CD8-positive, alpha-beta memory T cell (primary cell): ENCODE measurements at regions not wholly inside any gene's neighbourhood (a gene's known extent, or its start where the extent isn't known, plus 50 kb on each side); places are given as distances from the start of the nearest gene placed in this dataset.

Source experiments
- CTCF ChIA-PET: fragments of 350-600 bp; sonication (Branson Sonifier 250); formaldehyde crosslinking; loops from one replicate; lab custom pipeline; 2021; ENCODE audit warnings: antibody characterized with exemption; lab: Charles Lee
- POLR2A ChIA-PET: fragments of 350-600 bp; sonication (Branson Sonifier 250); formaldehyde crosslinking; loops from one replicate; lab custom pipeline; 2021; ENCODE audit warnings: antibody characterized with exemption; lab: Charles Lee
- DNase-seq, 5 donors: peaks; one replicate each; pipeline versions ENCODE4 v3.0.0 to v3.0.0-alpha.2; 2020 to 2022; ENCODE audit warnings: mixed read lengths in 1 of 5
- H3K27ac ChIP-seq: one replicate; pipeline ENCODE4 v1.7.0; 2013; ENCODE audit warnings: low read depth, mild to moderate bottlenecking, low read length, moderate library complexity
- H3K27me3 ChIP-seq: 2 replicates; pipeline ENCODE4 v1.7.0; 2013; ENCODE audit warnings: low read length, mild to moderate bottlenecking; ENCODE audit not compliant: insufficient read depth, poor library complexity, severe bottlenecking
- H3K36me3 ChIP-seq: 2 replicates; pipeline ENCODE4 v1.7.0; 2013; ENCODE audit warnings: mild to moderate bottlenecking, low read length, moderate library complexity; ENCODE audit not compliant: insufficient read depth
- H3K4me1 ChIP-seq: 2 replicates; pipeline ENCODE4 v1.7.0; 2013; ENCODE audit warnings: mild to moderate bottlenecking, low read length, moderate library complexity; ENCODE audit not compliant: insufficient read depth
- H3K4me3 ChIP-seq: 2 replicates; pipeline ENCODE4 v1.7.0; 2013; ENCODE audit warnings: mild to moderate bottlenecking, low read length
- H3K9me3 ChIP-seq: 2 replicates; pipeline ENCODE4 v1.7.0; 2013; ENCODE audit warnings: mild to moderate bottlenecking, low read length
- H3K27ac Mint-ChIP-seq, 8 donors: one replicate each; pipeline ENCODE4 v1.8.0; 2020 to 2021; ENCODE audit warnings: mixed read lengths in 8 of 8, mild to moderate bottlenecking in 6 of 8, inconsistent platforms in 3 of 8, moderate library complexity in 3 of 8
- H3K27me3 Mint-ChIP-seq, 2 donors: one replicate each; pipeline ENCODE4 v1.8.0; 2020 to 2021; ENCODE audit warnings: mixed read lengths in 2 of 2, mild to moderate bottlenecking in 1 of 2, moderate library complexity in 1 of 2
- H3K36me3 Mint-ChIP-seq, 3 donors: one replicate each; pipeline ENCODE4 v1.8.0; 2020 to 2021; ENCODE audit warnings: mixed read lengths in 3 of 3, inconsistent platforms in 1 of 3, mild to moderate bottlenecking in 1 of 3
- H3K4me1 Mint-ChIP-seq, 3 donors: one replicate each; pipeline ENCODE4 v1.8.0; 2020 to 2021; ENCODE audit warnings: mixed read lengths in 3 of 3, inconsistent platforms in 1 of 3, mild to moderate bottlenecking in 1 of 3
- H3K4me3 Mint-ChIP-seq, 7 donors: one replicate each; pipeline ENCODE4 v1.8.0; 2020 to 2021; ENCODE audit warnings: mixed read lengths in 7 of 7, mild to moderate bottlenecking in 6 of 7, moderate library complexity in 4 of 7, inconsistent platforms in 2 of 7
- H3K9me3 Mint-ChIP-seq, 5 donors: one replicate each; pipeline ENCODE4 v1.8.0; 2020 to 2022; ENCODE audit warnings: mixed read lengths in 5 of 5, mild to moderate bottlenecking in 3 of 5, moderate library complexity in 2 of 5, inconsistent platforms in 1 of 5

DNA sequence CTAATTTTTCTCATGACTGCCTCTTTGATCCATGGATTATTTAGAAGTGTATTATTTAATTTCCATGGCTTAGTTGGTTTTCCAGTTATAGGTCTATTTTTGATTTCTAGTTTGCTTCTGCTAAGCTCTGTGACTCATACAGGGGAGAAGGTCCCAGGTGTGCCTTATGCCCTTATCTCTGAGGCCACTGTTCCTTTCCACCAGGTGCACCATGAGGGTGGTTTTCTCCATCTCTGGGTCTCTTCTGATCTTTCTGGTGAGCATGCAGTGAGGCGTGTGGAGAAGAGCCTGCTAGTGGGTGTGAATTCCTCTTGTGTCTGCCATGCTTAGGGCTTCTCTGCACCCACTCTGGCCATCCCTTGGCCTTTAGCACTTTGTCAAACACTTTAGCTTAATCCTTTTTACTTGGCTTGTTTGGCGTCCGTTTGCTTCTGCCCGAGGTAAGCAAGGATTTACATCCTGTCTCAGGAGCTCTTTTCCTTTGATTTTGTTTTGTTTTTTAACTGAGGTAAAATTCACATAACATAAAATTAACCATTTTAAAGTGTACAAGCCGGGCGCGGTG is 129.8 kb upstream of the ARL4C start:
- Mint-ChIP-seq H3K27me3 (peaks cover 7 to 25% of the 10 kb centered on the region in 2 donors), H3K36me3 (no peaks in the 10 kb centered on the region), H3K4me3 (no peak overlapping the region), H3K4me1 (no peaks in the 10 kb centered on the region), H3K27ac (no peak overlapping the region), H3K9me3 (no peaks in the 10 kb centered on the region)
- no peaks in the 10 kb centered on the region for H3K9me3 ChIP-seq
- H3K27ac ChIP-seq = no peak overlapping the region
- ChIA-PET POLR2A (no interaction called here), CTCF (no interaction called here)
- no peak overlapping the region for H3K4me3 ChIP-seq
- no peak for DNase-seq
- no peaks in the 10 kb centered on the region for H3K4me1 ChIP-seq
- H3K36me3 ChIP-seq = no peaks in the 10 kb centered on the region
- H3K27me3 ChIP-seq = no peaks in the 10 kb centered on the region

GRCh38 chr2:234625626-234626250 is 128.9 kb upstream of the ARL4C start:
- H3K36me3 Mint-ChIP-seq = no peaks in the 10 kb centered on the region
- CTCF ChIA-PET = no interaction called here
- POLR2A ChIA-PET = no interaction called here
- Histone ChIP-seq H3K36me3 (no peaks in the 10 kb centered on the region), H3K4me3 (no peak overlapping the region), H3K4me1 (no peaks in the 10 kb centered on the region), H3K9me3 (no peaks in the 10 kb centered on the region), H3K27me3 (no peaks in the 10 kb centered on the region), H3K27ac (no peak overlapping the region)
- no peaks in the 10 kb centered on the region for H3K4me1 Mint-ChIP-seq
- H3K9me3 Mint-ChIP-seq = no peaks in the 10 kb centered on the region
- H3K27me3 Mint-ChIP-seq = peaks cover 7 to 23% of the 10 kb centered on the region in 2 donors
- H3K27ac Mint-ChIP-seq = no peak overlapping the region
- no peak overlapping the region for H3K4me3 Mint-ChIP-seq
- DNase-seq = no peak

DNA sequence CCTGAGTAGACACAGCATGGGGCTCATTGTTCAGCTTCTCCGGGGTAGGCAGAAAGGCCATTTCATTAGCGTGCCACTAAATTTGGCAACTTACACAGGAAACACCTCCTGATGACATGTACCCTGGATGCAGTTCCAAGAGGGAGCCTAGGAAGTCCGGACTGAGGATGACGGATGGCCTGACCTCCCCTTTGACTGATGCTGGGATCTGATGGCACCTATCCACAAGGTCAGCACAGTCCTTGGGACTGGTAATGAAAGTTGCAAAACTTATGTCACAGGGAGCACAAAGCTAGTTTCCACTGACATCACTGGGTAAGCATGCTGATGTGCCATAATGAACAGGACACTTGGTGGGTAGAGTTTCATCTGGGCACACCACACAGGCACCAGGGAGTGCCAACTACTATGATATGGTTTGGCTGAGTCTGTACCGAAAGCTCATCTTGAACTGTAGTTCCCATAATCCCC is 126.7 kb upstream of the ARL4C start:
- CTCF ChIA-PET = no interaction called here
- no peak for DNase-seq
- Mint-ChIP-seq H3K27ac (no peak overlapping the region), H3K36me3 (no peaks in the 10 kb centered on the region), H3K4me1 (peaks cover 11 to 17% (median 15%) of the 10 kb centered on the region in 3 donors), H3K9me3 (no peaks in the 10 kb centered on the region), H3K4me3 (no peak overlapping the region), H3K27me3 (peaks cover 2 to 6% of the 10 kb centered on the region in 2 donors)
- Histone ChIP-seq H3K36me3 (no peaks in the 10 kb centered on the region), H3K27ac (no peak overlapping the region), H3K4me3 (no peak overlapping the region), H3K9me3 (no peaks in the 10 kb centered on the region), H3K4me1 (no peaks in the 10 kb centered on the region), H3K27me3 (no peaks in the 10 kb centered on the region)
- POLR2A ChIA-PET = no interaction called here

DNA sequence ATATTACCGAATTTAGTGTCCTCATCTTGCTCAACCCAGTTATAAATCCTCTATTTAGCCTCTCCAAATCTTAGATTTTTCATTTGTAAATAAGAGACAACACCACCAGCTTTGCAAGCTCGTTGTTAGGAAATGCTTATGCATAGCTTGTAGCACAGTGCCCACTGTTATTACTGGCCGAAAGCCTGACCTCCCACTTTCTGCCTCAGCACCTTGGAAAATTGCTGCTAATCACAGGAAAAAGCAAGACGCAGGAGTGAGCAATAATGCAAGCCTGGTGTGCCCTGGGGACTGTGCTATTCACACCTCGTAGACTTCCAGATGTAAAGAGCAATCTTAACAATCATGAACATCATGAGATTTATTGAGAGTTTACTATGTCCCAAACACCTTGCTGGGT is 124.2 kb upstream of the ARL4C start:
- Mint-ChIP-seq H3K36me3 (no peaks in the 10 kb centered on the region), H3K27ac (peak overlapping the region in 1 of 8 donors; percentile 14), H3K9me3 (no peaks in the 10 kb centered on the region), H3K4me1 (peaks cover 11 to 17% (median 15%) of the 10 kb centered on the region in 3 donors), H3K4me3 (no peak overlapping the region), H3K27me3 (peaks cover 0 to 3% of the 10 kb centered on the region in 2 donors)
- no peaks in the 10 kb centered on the region for H3K4me1 ChIP-seq
- no peaks in the 10 kb centered on the region for H3K36me3 ChIP-seq
- POLR2A ChIA-PET = no interaction called here
- no peaks in the 10 kb centered on the region for H3K27me3 ChIP-seq
- no peak overlapping the region for H3K4me3 ChIP-seq
- H3K27ac ChIP-seq = no peak overlapping the region
- no peaks in the 10 kb centered on the region for H3K9me3 ChIP-seq
- DNase-seq = no peak
- CTCF ChIA-PET = no interaction called here

DNA sequence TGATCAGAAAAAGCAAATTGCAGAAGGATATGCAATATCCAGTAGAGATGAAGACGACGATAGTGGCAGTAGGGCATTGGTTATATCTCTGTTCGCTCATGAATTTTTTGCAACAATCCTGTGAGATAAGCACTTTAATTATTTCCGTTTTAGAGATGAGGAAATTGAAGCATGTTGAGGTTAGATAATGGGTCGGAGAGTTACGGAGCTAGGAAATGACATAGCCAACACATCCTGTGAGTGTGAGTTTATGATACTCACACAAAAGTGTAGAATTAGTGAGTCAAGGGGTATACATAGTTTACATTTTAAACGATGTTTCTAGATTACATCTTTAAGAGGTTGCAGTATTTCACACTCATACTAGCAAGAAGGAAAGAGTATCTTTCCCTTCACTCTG is 123.1 kb upstream of the ARL4C start:
- Histone ChIP-seq H3K27me3 (no peaks in the 10 kb centered on the region), H3K27ac (no peak overlapping the region), H3K4me1 (no peaks in the 10 kb centered on the region), H3K9me3 (no peaks in the 10 kb centered on the region), H3K36me3 (no peaks in the 10 kb centered on the region), H3K4me3 (no peak overlapping the region)
- Mint-ChIP-seq H3K4me1 (peaks cover 11 to 17% (median 15%) of the 10 kb centered on the region in 3 donors), H3K27ac (peak overlapping the region in 1 of 8 donors; percentile 76), H3K4me3 (peak overlapping the region in 1 of 7 donors; percentile 9), H3K36me3 (no peaks in the 10 kb centered on the region), H3K27me3 (peaks cover 2 to 8% of the 10 kb centered on the region in 2 donors), H3K9me3 (no peaks in the 10 kb centered on the region)
- DNase-seq = no peak
- POLR2A ChIA-PET = no interaction called here
- CTCF ChIA-PET = no interaction called here

- peaks cover 0 to 6% (median 4%) of the 10 kb centered on the region in 5 donors for H3K9me3 Mint-ChIP-seq
- no peaks in the 10 kb centered on the region for H3K4me1 ChIP-seq
- DNase-seq = no peak
- H3K4me3 Mint-ChIP-seq = no peak overlapping the region
- no peak overlapping the region for H3K27ac Mint-ChIP-seq
- H3K4me1 Mint-ChIP-seq = peaks cover 11 to 17% (median 15%) of the 10 kb centered on the region in 3 donors
- no peak overlapping the region for H3K27ac ChIP-seq
- no peaks in the 10 kb centered on the region for H3K27me3 ChIP-seq
- H3K36me3 Mint-ChIP-seq = peaks cover 0 to 10% (median 0%) of the 10 kb centered on the region in 3 donors
- no peaks in the 10 kb centered on the region for H3K36me3 ChIP-seq
- no peak overlapping the region for H3K4me3 ChIP-seq
- ChIA-PET CTCF (interaction anchor here (0.7 kb wide), 1 partner anchor 670 kb away, joined by 3 read pairs; no protein-coding TSS in a partner anchor), POLR2A (no interaction called here)
- H3K27me3 Mint-ChIP-seq = peaks cover 11 to 30% of the 10 kb centered on the region in 2 donors
- no peaks in the 10 kb centered on the region for H3K9me3 ChIP-seq
Observed at GRCh38 chr2:234615643-234616356, 118.9 kb upstream of the ARL4C start.

DNA sequence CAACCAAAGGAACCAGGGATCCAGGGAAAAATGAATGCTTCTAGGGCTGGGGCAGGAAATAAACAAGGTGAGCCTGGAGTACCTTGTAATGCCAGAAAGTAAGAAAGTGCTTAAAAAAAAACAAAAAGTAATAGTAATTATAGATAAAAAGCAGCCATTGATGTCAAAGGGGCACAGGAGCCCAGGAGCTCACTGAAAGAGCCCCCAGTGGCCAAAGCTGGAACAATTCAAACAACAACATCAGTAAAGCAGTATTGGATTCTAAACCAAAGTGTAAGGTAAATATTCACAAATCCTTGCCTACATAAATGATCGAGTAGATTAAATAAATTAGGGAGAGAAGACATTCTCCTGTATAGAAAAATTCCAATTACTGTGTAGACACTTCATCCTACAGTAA is 114.3 kb upstream of the ARL4C start:
- Histone ChIP-seq H3K4me3 (no peak overlapping the region), H3K36me3 (no peaks in the 10 kb centered on the region), H3K4me1 (no peaks in the 10 kb centered on the region), H3K27me3 (no peaks in the 10 kb centered on the region), H3K9me3 (no peaks in the 10 kb centered on the region), H3K27ac (no peak overlapping the region)
- CTCF ChIA-PET = no interaction called here
- no peak overlapping the region for H3K27ac Mint-ChIP-seq
- H3K4me1 Mint-ChIP-seq = no peaks in the 10 kb centered on the region
- peaks cover 21 to 54% of the 10 kb centered on the region in 2 donors for H3K27me3 Mint-ChIP-seq
- no peak for DNase-seq
- POLR2A ChIA-PET = no interaction called here
- peaks cover 0 to 6% (median 4%) of the 10 kb centered on the region in 5 donors for H3K9me3 Mint-ChIP-seq
- peaks cover 0 to 12% (median 2%) of the 10 kb centered on the region in 3 donors for H3K36me3 Mint-ChIP-seq
- H3K4me3 Mint-ChIP-seq = no peak overlapping the region

- no peaks in the 10 kb centered on the region for H3K4me1 Mint-ChIP-seq
- Histone ChIP-seq H3K4me1 (no peaks in the 10 kb centered on the region), H3K4me3 (no peak overlapping the region), H3K27me3 (no peaks in the 10 kb centered on the region), H3K27ac (no peak overlapping the region), H3K9me3 (no peaks in the 10 kb centered on the region), H3K36me3 (no peaks in the 10 kb centered on the region)
- peaks cover 0 to 12% (median 2%) of the 10 kb centered on the region in 3 donors for H3K36me3 Mint-ChIP-seq
- H3K27ac Mint-ChIP-seq = no peak overlapping the region
- H3K9me3 Mint-ChIP-seq = peaks cover 0 to 6% (median 4%) of the 10 kb centered on the region in 5 donors
- no peak overlapping the region for H3K4me3 Mint-ChIP-seq
- CTCF ChIA-PET = no interaction called here
- H3K27me3 Mint-ChIP-seq = peaks cover 25 to 64% of the 10 kb centered on the region in 2 donors
- POLR2A ChIA-PET = no interaction called here
- DNase-seq = no peak
Observed at GRCh38 chr2:234608946-234609345, 112.1 kb upstream of the ARL4C start.
